LNCAP (cell line): ENCODE measurements at regions not wholly inside any gene's neighbourhood (a gene's known extent, or its start where the extent isn't known, plus 50 kb on each side); places are given as distances from the start of the nearest gene placed in this dataset.

ENCODE experiments used
- TF ChIP-seq, protein P1 (sequence below): fragments of 450-650 bp; IDR thresholded peaks from 2 replicates; pipeline ENCODE4 v1.5.1; 2017; ENCODE audit warnings: mild to moderate bottlenecking

- TF ChIP-seq, protein P1, sequence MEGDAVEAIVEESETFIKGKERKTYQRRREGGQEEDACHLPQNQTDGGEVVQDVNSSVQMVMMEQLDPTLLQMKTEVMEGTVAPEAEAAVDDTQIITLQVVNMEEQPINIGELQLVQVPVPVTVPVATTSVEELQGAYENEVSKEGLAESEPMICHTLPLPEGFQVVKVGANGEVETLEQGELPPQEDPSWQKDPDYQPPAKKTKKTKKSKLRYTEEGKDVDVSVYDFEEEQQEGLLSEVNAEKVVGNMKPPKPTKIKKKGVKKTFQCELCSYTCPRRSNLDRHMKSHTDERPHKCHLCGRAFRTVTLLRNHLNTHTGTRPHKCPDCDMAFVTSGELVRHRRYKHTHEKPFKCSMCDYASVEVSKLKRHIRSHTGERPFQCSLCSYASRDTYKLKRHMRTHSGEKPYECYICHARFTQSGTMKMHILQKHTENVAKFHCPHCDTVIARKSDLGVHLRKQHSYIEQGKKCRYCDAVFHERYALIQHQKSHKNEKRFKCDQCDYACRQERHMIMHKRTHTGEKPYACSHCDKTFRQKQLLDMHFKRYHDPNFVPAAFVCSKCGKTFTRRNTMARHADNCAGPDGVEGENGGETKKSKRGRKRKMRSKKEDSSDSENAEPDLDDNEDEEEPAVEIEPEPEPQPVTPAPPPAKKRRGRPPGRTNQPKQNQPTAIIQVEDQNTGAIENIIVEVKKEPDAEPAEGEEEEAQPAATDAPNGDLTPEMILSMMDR, result no peak
Observed at GRCh38 chrX:68995386-68995779, 166.6 kb downstream of the EFNB1 start.

- TF ChIP-seq, protein P1, result no peak
Observed at GRCh38 chrX:68994891-68995255, 166.1 kb downstream of the EFNB1 start.

DNA sequence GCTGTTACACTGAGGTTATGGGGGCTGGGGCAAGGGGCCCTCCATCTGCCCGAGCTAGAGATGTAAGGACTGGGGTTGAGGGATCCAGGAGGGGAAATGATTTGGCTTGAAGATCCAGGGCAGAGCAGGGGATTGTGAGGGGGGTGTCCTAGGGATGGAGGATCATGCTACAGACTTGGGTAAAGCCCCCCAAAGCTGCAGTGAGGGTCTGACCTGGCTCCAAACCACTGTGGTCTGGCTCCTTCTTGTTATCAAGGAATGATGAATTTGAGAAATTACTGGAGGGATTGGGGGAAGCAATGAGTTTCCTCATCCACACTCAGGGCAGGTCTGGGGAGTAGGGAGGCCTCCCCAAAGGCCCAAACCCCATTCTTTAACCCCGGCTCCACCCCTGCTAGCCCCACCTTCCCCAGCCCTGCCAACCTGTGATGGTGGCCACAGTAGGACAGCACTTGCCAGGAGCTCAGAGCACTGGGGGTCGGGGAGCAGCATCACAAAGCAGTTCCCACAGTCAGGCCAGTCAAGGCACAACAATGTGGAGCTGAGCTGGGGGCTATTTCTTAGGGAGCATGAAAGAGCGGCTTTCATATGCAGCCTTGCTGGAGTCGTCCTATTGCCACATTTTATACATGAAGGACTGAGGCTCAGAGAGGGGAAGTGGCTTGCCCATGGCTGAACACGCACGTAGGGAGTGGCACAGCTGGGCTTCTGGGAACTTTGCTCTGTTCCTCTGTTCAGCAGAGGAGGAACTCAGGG is 165.5 kb downstream of the EFNB1 start:
- TF ChIP-seq, protein P1, result no peak

GRCh38 chrX:68992821-68993397 is 164.1 kb downstream of the EFNB1 start:
- TF ChIP-seq, protein P1, result no peak

- TF ChIP-seq, protein P1, result no peak
Observed at GRCh38 chrX:68991691-68992345, 163.0 kb downstream of the EFNB1 start.

- TF ChIP-seq, protein P1, result no peak
Observed at GRCh38 chrX:68990948-68991347, 162.1 kb downstream of the EFNB1 start.

DNA sequence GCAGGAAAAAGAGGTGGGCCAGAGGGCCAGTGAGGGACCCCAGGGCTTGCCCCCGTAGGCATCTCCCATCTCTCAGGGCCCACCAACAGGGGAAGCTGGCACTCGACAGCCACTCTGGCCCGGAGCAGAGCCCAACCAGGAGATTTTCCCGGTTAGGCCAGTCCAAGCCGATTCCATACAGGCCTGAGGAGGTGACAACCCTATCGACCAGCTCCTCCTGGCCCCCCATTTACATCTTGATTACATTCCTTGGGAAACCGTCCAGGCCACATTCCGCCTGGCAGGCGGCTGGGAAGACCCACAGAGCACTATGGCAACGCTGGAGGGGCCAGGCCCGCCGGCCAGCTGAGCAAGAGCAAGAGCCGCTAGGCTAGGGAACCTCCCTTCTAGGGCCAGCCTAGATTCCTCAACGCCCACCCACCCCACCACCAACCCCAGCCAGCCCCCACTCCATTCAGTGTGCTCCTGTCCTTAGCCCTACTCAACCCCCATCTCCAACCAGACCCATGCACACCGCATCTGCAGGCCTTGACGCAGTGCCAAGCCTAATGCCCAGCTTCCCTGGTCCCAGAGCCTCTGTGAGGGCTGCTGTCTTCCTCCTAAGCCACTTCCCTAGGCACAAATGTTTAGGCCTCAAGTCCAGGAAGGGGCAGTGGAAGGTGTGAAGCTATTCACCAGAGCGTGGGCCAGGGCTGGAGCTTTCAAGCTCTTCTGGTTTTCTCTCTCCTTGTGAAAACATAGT is 161.2 kb downstream of the EFNB1 start:
- TF ChIP-seq, protein P1, result no peak
